ENCODE measurements at regions not wholly inside any gene's neighbourhood (a gene's known extent, or its start where the extent isn't known, plus 50 kb on each side); places are given as distances from the start of the nearest gene placed in this dataset.
"Not testable (repeated sequence)": the region's sequence is repeated elsewhere in the genome, so short reads cannot be mapped to it uniquely, and the experiment has no call there.

DNA sequence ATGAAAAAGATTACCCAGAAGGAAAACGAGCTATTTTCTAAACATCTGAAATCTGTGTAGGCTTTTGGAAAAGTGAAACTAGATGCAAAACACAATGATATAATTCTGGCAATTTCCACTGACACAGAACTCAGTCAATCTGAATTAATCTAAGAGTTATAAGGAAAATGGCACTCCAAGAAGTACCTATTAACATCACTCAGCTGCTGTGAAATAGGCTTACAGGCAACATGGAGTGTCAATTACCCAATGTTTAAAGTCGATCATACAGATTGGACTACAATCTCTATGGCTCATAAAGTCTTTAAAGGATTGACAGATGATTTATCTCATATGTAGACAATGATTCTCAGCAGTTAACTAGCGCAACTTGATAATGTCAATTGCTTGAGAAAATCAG lies 120.9 kb downstream of the CCDC74A start:
- TF ChIP-seq EZH2 (IDR thresholded peaks at IDR 0.05; ENCODE audit: low read length) = not testable (repeated sequence)
- TF ChIP-seq, protein P1, sequence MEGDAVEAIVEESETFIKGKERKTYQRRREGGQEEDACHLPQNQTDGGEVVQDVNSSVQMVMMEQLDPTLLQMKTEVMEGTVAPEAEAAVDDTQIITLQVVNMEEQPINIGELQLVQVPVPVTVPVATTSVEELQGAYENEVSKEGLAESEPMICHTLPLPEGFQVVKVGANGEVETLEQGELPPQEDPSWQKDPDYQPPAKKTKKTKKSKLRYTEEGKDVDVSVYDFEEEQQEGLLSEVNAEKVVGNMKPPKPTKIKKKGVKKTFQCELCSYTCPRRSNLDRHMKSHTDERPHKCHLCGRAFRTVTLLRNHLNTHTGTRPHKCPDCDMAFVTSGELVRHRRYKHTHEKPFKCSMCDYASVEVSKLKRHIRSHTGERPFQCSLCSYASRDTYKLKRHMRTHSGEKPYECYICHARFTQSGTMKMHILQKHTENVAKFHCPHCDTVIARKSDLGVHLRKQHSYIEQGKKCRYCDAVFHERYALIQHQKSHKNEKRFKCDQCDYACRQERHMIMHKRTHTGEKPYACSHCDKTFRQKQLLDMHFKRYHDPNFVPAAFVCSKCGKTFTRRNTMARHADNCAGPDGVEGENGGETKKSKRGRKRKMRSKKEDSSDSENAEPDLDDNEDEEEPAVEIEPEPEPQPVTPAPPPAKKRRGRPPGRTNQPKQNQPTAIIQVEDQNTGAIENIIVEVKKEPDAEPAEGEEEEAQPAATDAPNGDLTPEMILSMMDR (optimal IDR thresholded peaks at IDR 0.05 in 1 of 3, IDR thresholded peaks at IDR 0.05 in 1 of 3, conservative IDR thresholded peaks at IDR 0.05 in 1 of 3; ENCODE audit: extremely low read depth in 1 of 3, insufficient read depth in 2 of 3, low read length in 3 of 3) = not testable (repeated sequence)
